SH-SY5Y (cell line): ENCODE measurements at regions not wholly inside any gene's neighbourhood (a gene's known extent, or its start where the extent isn't known, plus 50 kb on each side); places are given as distances from the start of the nearest gene placed in this dataset.

ENCODE experiments used
- GATA2 ChIP-seq: IDR thresholded peaks from 2 replicates; pipeline ENCODE4 v1.6.1; 2011; ENCODE audit warnings: mild to moderate bottlenecking, low read depth, low read length
- GATA3 ChIP-seq: IDR thresholded peaks from 2 replicates; pipeline ENCODE4 v1.6.1; 2011; ENCODE audit warnings: low read depth, mild to moderate bottlenecking, low read length, moderate library complexity

DNA sequence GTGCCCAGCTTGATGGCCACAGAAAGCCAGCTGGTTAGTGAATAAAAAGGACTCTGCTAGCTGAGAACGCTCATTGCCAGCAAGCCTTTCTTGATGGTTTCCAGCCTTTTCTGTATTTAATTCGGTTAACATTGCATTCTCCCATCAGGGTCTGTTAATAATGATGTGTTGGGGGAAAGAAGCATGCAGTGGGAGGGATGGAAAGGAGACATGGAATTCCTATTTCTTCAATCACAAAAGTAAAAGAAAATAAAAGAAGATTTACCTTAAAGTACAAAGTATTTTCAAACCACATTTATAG, 141.9 kb upstream of the RBBP8 start:
- no peak for TF ChIP-seq GATA3
- TF ChIP-seq GATA2 = no peak
